ENCODE measurements at regions not wholly inside any gene's neighbourhood (a gene's known extent, or its start where the extent isn't known, plus 50 kb on each side); places are given as distances from the start of the nearest gene placed in this dataset.
"Not testable (repeated sequence)": the region's sequence is repeated elsewhere in the genome, so short reads cannot be mapped to it uniquely, and the experiment has no call there.

- peak; percentile 79 for TF ChIP-seq C11orf30 (IDR thresholded peaks at IDR 0.05; ENCODE audit: low read depth)
- TF ChIP-seq RBM25 (IDR thresholded peaks at IDR 0.05; ENCODE audit: low read depth, low read length, severe bottlenecking) = peak; percentile 3
- peak; percentile 39; the same call in 1 of the 2 replicates for TF ChIP-seq ARID1B (IDR thresholded peaks at IDR 0.05)
- peak; percentile 46; the same call in 1 of the 2 replicates for TF ChIP-seq BCOR (IDR thresholded peaks at IDR 0.05)
- not testable (repeated sequence) for TF ChIP-seq NR4A1 (CRISPR knock-in tag; IDR thresholded peaks at IDR 0.05)
- 0 out of 2 replicates have a peak, but pooled peaks have one; percentile 12 for TF ChIP-seq NR4A1 (tag; IDR thresholded peaks at IDR 0.05)
- peak; percentile 73 for TF ChIP-seq CEBPB (tag; IDR thresholded peaks at IDR 0.05)
- TF ChIP-seq KLF1 (tag; IDR thresholded peaks at IDR 0.05) = peak; percentile 93
- TF ChIP-seq, protein P1, sequence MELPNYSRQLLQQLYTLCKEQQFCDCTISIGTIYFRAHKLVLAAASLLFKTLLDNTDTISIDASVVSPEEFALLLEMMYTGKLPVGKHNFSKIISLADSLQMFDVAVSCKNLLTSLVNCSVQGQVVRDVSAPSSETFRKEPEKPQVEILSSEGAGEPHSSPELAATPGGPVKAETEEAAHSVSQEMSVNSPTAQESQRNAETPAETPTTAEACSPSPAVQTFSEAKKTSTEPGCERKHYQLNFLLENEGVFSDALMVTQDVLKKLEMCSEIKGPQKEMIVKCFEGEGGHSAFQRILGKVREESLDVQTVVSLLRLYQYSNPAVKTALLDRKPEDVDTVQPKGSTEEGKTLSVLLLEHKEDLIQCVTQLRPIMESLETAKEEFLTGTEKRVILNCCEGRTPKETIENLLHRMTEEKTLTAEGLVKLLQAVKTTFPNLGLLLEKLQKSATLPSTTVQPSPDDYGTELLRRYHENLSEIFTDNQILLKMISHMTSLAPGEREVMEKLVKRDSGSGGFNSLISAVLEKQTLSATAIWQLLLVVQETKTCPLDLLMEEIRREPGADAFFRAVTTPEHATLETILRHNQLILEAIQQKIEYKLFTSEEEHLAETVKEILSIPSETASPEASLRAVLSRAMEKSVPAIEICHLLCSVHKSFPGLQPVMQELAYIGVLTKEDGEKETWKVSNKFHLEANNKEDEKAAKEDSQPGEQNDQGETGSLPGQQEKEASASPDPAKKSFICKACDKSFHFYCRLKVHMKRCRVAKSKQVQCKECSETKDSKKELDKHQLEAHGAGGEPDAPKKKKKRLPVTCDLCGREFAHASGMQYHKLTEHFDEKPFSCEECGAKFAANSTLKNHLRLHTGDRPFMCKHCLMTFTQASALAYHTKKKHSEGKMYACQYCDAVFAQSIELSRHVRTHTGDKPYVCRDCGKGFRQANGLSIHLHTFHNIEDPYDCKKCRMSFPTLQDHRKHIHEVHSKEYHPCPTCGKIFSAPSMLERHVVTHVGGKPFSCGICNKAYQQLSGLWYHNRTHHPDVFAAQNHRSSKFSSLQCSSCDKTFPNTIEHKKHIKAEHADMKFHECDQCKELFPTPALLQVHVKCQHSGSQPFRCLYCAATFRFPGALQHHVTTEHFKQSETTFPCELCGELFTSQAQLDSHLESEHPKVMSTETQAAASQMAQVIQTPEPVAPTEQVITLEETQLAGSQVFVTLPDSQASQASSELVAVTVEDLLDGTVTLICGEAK (IDR thresholded peaks at IDR 0.05) = peak; percentile 79
- TF ChIP-seq, protein P1 (CRISPR knock-in tag; IDR thresholded peaks at IDR 0.05) = not testable (repeated sequence)
These were observed 135.3 kb upstream of the HNRNPU start (continued) for GRCh38 chr1:244999644-245000043.

All from K562 (cell line).